Medulla oblongata (tissue), 1 donor: ENCODE measurements at regions not wholly inside any gene's neighbourhood (a gene's known extent, or its start where the extent isn't known, plus 50 kb on each side); places are given as distances from the start of the nearest gene placed in this dataset.

Experiments used
- DNase-seq: peaks from one replicate; pipeline ENCODE4 v3.0.0-alpha.2; 2015; ENCODE audit errors: extremely low spot score

- no peak for DNase-seq
Observed at GRCh38 chr1:37239225-37239740, 205.0 kb upstream of the GRIK3 start.

- no peak for DNase-seq
Observed at GRCh38 chr1:37240897-37241296, 206.6 kb upstream of the GRIK3 start.

DNA sequence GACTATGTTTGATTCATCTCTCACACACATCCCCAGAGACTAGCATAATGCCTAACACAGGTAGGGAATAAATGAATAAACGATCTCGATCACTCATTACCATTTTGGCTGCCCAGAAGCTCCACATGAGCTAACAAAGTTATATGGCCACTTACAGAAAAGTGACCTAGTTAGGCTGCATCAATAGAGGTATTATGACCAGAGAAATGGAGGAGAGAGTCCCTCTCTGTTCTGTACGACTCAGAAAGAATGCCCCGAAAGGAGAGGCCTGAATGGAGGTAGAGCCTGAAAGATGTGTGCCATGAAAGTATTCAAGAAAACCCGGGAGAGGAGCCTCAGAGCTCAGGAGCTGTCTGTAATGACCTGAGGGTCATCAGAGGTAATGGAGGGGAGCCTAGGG is 208.2 kb upstream of the GRIK3 start:
- DNase-seq: no peak

- DNase-seq: no peak
Observed at GRCh38 chr1:37243368-37244082, 209.2 kb upstream of the GRIK3 start.

GRCh38 chr1:37244083-37244480 is 209.8 kb upstream of the GRIK3 start:
- DNase-seq: no peak

DNA sequence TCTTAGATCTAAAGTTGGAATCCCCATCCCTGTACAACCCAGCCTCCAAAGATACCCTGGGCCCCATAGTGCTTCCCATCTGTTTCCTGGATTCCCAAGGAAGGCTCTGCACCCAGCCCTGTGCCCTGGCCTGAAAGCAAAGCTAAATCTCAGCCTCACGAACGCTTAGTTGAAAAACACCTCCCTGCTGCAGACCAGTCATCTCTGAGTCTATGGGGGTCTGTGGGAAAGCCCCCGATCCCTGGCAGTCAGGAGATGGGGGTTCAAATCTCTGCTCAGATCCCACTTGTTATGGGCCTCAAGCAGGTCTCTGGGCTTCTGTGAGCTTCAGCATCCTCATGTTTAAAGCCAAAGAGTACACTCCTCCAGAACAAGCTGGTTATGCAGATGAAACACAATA is 210.5 kb upstream of the GRIK3 start:
- DNase-seq: no peak

DNA sequence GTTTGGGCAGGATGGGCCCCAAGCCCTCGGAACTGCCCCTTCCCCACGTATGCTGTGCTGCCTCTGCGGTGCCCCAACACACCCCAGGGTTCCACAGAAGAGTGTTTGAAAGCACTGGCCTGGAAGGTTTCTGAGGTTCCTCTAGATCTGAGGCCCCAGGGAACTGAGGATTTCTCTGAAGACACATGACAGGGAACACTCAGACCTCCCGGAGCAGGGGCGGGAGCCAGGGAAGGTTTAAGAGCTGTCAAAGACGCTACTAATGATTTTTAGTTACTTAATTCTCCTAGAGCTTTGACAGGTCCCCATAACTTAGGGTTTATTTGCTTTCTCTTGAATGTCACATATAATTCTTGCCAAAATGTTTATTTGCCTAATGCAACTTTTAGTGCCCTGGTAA is 212.3 kb upstream of the GRIK3 start:
- DNase-seq: no peak

DNA sequence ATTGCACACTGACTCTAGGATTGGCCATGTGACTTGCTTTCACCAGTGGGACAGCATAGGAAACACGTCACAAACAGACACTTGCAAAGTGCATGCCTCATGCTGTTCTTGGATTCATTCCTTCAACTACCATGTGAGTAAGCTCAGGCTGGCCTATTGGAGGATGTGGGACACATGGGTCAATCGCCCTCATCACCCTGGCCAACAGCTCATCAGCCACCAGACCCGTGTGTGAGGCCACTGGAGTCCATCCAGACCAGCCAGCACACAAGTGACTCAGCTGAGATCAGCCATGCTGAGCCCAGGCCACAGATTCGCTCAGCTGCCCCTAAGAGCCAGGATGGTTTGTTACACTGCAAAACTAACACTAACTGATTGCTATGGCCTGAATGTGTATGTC is 216.1 kb upstream of the GRIK3 start:
- DNase-seq: no peak

DNA sequence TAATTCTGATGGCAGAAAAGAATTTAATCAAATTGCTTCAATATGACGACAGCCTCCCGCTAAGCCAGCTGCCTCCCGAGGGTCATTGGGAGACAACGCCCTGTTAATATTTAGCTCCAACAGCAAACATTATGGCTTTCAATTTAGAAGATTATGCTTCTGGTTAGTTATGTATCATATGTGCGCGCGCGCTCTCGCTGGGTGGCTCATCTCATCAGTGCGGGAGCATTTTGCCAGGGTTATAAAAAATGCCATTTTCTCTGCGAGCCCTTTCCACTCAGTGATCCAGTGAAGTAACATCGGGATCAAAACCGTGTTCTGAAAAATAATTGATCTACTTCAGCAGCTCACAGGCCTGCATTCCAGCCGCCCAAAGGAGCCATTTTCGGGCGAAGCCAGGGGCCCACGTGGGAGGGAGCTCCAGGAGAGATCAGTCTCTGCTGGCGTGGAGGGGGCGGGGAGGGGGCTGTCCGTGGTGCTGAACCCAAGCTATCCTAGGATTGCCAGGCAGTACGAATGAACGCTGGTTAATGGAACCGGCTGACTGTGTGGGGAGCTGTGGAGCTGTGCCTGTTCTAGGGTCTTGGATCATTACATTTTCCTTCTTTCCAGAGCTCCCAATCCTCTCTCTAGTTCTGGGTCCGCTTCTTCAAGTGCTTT is 219.1 kb upstream of the ZC3H12A start:
- DNase-seq: peak; percentile 75

GRCh38 chr1:37255868-37256267 is 218.5 kb upstream of the ZC3H12A start:
- no peak for DNase-seq

GRCh38 chr1:37257646-37258045 is 216.7 kb upstream of the ZC3H12A start:
- DNase-seq: no peak

- DNase-seq: no peak
Observed at GRCh38 chr1:37258068-37258467, 216.3 kb upstream of the ZC3H12A start.

DNA sequence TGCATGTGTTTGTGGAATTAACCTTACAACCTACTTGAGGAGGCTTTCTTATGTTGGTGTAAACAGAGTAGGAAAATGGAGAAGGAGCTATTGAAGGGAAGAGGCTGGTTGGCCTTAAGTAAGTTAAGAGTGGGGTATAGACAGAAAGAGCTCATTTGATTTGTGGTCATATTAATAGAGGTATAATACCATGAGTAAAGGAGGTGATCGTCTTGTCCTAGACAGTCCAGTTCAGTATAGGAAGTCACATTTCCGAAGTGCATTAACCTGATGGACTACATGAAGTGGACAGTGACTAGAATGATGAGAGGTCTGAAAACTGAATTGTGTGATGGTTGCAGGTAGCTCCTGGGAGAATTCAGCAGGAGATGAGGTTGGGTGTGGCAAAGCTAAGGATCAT is 215.4 kb upstream of the ZC3H12A start:
- no peak for DNase-seq

DNA sequence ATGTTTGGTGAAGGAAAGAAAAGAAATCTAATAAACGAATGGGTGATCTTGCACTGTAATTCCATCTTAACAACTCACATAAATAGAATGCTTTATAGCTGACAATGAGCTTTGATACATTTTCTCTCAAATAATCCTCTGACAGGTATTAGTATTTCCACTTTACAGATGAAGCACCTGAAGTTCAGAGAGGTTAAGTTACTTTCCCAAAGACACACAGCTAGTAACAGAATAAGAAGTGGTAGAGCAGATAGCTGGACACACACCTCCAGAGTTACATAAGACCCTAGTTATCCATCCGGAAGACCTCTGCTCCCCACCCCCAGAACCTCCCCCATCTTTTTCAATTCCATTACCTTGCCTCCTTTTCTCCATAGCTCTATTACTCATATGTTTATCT is 213.3 kb upstream of the ZC3H12A start:
- DNase-seq: no peak

GRCh38 chr1:37262439-37263170 is 211.8 kb upstream of the ZC3H12A start:
- peak; percentile 84 for DNase-seq

GRCh38 chr1:37265156-37265555 is 209.2 kb upstream of the ZC3H12A start:
- DNase-seq: no peak

GRCh38 chr1:37265786-37266667 is 208.4 kb upstream of the ZC3H12A start:
- no peak for DNase-seq

DNA sequence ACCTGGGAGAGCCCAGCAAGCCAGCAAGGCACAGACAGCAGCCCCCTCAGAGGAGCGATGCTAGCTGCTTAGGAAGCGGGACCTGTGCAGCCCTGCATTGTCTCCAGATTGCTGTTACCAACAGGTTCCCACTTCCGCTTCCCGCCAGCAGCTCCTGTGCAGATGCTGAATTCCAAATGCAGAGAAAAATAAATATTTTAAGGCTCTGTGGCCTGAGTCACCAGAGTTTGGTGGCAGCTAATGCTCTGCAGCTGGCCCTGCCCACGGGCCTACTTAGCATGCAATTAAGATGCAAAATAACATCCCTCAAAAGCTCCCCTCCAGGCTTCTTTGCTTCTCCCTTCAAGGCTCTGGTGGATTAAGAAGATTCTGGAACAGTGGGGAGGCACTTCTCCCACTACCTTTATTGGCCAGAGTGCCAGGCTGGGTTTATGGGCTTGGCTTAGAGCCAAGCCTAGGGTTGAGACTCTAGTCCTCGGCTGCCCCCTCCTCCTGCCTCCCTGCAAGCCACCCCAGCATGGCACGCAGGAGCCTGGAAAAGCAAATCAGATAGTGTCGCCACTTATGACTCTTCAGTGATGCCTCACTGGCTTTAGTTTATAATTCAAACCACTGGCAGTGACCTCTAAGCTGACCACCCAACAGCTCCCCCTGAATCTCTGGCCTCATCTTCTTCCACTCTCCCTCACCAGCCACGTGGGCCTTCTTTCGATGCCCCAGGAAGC is 207.1 kb upstream of the ZC3H12A start:
- no peak for DNase-seq

DNA sequence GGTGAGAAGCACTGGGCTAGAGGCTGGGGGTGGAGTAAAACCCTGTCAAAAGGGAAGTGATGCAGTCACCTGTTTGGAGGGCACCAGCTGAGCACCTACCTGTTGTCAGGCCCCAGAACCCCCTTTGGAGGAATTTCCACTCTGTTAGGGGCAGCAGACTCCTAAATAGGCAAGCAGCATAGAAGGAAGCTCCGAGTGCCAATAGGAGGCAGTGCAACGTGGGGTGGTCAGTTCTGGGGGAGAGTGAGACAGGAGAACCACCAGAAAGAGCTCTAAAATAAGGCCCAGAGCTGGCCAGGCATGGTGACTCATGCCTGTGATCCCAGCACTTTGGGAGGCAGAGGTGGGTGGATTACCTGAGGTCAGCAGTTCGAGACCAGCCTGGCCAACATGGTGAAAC is 203.7 kb upstream of the ZC3H12A start:
- no peak for DNase-seq

- no peak for DNase-seq
Observed at GRCh38 chr1:37272626-37273025, 201.8 kb upstream of the ZC3H12A start.

GRCh38 chr1:37274486-37274885 is 199.9 kb upstream of the ZC3H12A start:
- no peak for DNase-seq
